ENCODE measurements at regions not wholly inside any gene's neighbourhood (a gene's known extent, or its start where the extent isn't known, plus 50 kb on each side); places are given as distances from the start of the nearest gene placed in this dataset.

DNA sequence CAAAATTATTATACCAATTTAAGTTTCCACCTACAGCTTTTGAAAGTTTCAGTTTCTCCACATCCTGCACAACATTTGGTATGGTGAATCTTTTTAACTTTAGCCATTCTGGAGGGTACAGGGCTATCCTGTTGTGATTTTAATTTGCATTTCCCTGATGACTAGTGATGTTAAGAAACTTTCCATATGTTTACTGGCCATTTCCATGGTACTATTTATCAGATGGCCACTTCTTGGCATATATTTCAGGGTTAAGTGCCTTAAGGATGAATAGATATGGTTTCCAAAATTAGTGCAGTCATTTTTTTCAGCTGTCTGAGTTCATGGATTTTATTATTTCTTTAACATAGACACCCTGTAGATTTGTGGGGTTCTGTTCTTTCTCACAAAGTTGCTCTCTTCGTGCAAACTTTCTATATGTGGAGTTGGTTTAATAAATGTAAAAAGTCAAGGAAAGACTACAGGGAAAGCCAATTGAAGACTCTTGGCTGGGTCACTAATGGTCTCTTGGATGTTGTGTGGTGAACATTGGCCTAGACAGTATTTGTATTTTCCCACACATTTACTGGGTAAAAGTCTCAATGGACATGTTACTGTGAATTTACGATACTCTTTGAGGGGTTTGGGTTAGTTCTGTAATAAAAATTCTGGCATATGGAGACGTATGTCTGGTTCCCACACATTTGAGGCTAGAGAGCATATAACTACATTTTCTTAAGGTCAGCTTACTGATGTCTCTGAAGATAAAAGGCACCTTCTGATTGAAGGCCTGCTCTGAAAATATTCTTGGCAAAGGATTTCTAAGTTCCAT lies 147.5 kb upstream of the PDZRN3 start:
- TF ChIP-seq, protein P1, sequence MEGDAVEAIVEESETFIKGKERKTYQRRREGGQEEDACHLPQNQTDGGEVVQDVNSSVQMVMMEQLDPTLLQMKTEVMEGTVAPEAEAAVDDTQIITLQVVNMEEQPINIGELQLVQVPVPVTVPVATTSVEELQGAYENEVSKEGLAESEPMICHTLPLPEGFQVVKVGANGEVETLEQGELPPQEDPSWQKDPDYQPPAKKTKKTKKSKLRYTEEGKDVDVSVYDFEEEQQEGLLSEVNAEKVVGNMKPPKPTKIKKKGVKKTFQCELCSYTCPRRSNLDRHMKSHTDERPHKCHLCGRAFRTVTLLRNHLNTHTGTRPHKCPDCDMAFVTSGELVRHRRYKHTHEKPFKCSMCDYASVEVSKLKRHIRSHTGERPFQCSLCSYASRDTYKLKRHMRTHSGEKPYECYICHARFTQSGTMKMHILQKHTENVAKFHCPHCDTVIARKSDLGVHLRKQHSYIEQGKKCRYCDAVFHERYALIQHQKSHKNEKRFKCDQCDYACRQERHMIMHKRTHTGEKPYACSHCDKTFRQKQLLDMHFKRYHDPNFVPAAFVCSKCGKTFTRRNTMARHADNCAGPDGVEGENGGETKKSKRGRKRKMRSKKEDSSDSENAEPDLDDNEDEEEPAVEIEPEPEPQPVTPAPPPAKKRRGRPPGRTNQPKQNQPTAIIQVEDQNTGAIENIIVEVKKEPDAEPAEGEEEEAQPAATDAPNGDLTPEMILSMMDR (IDR thresholded peaks at IDR 0.05; ENCODE audit: insufficient read depth, low read length), result no peak
- no peak overlapping the region for H3K4me3 ChIP-seq (ENCODE audit: low read depth, low read length)
- DNase-seq (ENCODE audit: low read depth), result peak; percentile 35

DNA sequence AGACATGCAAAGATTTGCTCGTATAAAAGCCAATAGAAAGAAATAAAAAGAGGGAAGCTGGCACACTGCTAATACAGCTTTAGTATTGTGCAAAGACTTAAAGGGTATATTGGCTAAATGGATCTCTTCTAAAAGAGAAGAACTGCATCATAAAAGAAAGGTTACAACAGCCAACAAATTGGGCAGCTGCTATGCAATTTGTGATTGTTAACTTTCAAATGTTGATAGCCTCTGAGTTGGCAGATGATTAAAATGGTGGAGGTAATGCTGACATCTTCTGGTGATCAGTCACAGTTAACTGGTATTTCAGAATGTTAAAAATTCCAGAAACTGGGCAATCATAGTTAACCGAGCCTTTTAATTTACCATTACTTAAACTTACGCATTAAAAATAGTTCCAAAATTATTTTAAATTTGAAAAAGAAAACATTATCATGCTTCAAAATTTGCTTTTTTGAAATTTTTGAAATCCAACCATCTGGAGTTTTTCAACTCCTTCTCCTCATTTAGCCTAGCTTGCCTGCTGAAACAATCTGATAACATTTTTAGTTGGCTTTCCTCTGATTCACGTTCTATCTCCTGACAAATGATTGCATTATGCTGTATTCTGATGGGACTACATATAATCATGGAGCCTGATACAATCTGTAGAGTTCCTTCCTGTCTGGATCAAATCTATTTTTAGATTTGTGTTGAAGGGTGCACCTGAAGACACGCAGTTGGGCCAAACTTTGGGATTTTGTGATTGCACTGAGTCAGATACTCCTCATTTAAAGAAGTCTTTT lies 144.0 kb upstream of the PDZRN3 start:
- peak; percentile 70 for DNase-seq (ENCODE audit: low read depth)
- no peak overlapping the region for H3K4me3 ChIP-seq (ENCODE audit: low read depth, low read length)
- TF ChIP-seq, protein P1 (IDR thresholded peaks at IDR 0.05; ENCODE audit: insufficient read depth, low read length), result no peak

DNA sequence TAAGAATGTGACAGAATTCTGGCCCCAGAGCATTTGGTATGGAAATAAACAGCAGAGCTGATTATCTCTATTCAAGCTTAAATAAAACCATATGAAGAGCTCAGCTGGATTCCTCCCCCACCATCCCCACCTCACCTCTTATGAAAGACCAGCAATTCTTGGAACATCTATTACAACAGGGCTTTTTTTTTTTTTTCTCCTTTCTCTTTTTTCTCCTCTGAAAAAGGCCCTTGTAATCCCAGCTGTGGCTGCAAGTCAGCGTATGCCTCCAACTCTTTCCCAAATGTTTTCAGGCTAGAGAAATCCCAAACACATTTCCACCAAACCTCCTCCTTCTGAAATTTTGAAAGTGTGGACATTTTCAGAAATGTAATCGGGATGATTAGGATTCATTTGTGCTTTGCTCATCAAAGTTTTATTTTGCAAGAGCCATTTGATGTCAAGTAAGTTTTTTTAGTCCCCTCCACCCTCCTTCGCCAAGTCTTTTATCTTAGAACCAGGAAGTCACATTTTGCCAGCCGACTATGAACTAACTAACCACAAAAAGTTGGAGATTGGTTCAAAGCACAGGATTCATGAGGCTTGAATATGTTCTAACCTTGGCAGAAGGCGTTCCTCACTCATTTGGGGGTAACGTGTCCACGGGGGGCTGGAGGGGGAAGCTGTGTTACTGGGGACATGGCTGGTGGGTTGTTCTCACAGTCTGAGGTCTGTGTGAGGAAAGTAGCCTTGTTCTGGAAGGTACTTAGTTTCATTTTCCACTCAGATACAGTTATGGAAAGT lies 142.0 kb upstream of the PDZRN3 start:
- TF ChIP-seq, protein P1 (IDR thresholded peaks at IDR 0.05; ENCODE audit: insufficient read depth, low read length), result no peak
- peak overlapping the region; percentile 59 for H3K4me3 ChIP-seq (ENCODE audit: low read depth, low read length)
- peak; percentile 98 for DNase-seq (ENCODE audit: low read depth)

DNA sequence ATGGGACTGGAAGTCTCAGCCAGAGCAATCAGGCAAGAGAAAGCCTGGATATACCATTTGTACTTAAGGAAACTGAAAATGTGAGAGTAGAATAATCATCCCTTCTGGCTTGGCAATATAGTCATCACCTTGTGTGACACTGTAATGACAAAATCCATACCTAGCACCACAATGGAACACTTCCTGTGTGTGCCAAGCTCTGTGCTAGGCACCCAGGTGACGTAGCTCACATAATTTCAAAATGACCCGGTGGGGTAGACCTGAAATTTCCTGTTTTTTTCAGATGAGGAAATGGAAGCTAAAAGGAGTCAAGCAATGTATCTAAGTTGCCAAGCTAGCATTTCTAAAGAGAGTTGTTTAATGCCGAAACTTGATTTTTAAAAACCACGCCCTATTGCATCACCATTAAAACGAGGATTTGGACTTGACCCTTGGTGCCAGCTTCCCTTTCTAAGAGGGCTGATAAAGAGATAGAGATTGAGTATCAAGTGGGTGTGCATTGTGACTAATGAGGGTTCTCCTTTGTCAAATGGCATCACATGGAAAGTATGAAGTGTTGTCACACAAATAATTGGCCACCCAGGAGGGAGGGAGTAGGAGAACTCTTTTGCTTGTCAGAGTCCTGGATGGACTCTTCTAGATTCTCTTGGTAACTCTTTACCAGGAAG lies 141.3 kb upstream of the PDZRN3 start:
- DNase-seq (ENCODE audit: low read depth), result peak; percentile 92
- peak overlapping the region; percentile 38 for H3K4me3 ChIP-seq (ENCODE audit: low read depth, low read length)
- TF ChIP-seq, protein P1 (IDR thresholded peaks at IDR 0.05; ENCODE audit: insufficient read depth, low read length), result no peak

DNA sequence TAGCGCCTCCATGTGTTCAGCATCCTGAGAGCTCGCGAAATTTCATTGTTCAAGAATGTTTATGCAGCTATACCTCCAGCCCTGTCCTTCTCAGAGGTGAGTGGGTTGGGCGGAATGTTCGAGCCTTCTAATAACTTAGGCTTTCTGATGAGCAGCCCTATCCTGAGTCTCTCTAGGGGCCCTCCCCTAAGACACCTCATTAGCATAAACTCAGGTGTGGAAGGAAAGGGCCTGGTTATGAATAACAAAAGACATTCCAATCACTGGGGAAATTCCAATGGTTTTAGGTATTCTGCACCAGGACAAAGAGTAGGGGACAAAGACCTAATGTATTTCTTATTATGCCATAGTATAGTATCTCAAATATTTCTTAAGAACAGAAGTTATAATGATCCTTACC lies 138.1 kb upstream of the PDZRN3 start:
- TF ChIP-seq, protein P1 (IDR thresholded peaks at IDR 0.05; ENCODE audit: insufficient read depth, low read length), result no peak
- DNase-seq (ENCODE audit: low read depth), result no peak
- no peak overlapping the region for H3K4me3 ChIP-seq (ENCODE audit: low read depth, low read length)

DNA sequence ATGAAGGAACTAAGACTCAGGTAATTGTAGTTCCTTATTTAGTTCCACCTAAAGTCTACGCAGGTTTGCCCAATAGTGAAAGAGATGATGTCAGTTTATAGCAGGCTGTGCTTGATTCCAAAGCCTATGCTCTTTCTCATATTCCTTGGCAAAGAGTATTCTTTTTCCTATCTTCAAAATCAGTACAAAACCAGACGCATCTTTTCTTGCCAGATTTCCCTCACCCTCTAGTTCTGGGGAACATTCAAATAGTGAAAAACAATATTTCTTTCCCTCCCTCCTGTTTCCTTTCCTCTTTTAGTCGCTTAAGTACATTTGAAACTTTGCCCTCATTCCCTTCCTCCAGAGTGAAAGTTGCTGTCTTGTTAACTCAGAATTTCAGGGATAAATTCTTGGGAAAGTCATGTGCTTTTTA lies 134.6 kb upstream of the PDZRN3 start:
- TF ChIP-seq, protein P1 (IDR thresholded peaks at IDR 0.05; ENCODE audit: insufficient read depth, low read length), result no peak
- DNase-seq (ENCODE audit: low read depth), result peak; percentile 75
- no peak overlapping the region for H3K4me3 ChIP-seq (ENCODE audit: low read depth, low read length)
